Peyer's patch (tissue), 4 donors: ENCODE measurements at regions not wholly inside any gene's neighbourhood (a gene's known extent, or its start where the extent isn't known, plus 50 kb on each side); places are given as distances from the start of the nearest gene placed in this dataset.
"Not testable (repeated sequence)": the region's sequence is repeated elsewhere in the genome, so short reads cannot be mapped to it uniquely, and the experiment has no call there.

Experiments used
- DNase-seq, 3 donors: peaks; one replicate each; pipeline ENCODE4 v3.0.0-alpha.2; 2017 to 2019
- H3K27ac ChIP-seq, 4 donors: fragments of 200-600 bp; sonication (generic); one replicate each; pipeline ENCODE4 v1.5.1; 2016 to 2019
- H3K27me3 ChIP-seq, 2 donors: fragments of 200-600 bp; sonication (generic); one replicate each; pipeline ENCODE4 v1.5.1; 2019
- H3K36me3 ChIP-seq, 3 donors: fragments of 200-600 bp; sonication (generic); one replicate each; pipeline ENCODE4 v1.5.1; 2016 to 2019
- H3K4me1 ChIP-seq, 4 donors: fragments of 200-600 bp; sonication (generic); one replicate each; pipeline ENCODE4 v1.5.1; 2016 to 2019
- H3K4me3 ChIP-seq, 4 donors: fragments of 200-600 bp; sonication (generic); 1 replicate in 3 of 4; 2 replicates in 1 of 4; pipeline ENCODE4 v1.5.1; 2016 to 2019; ENCODE audit warnings: mild to moderate bottlenecking in 1 of 4
- H3K9me3 ChIP-seq, 4 donors: fragments of 200-600 bp; sonication (generic); one replicate each; pipeline ENCODE4 v1.5.1; 2016 to 2019; ENCODE audit warnings: mild to moderate bottlenecking in 1 of 4

DNA sequence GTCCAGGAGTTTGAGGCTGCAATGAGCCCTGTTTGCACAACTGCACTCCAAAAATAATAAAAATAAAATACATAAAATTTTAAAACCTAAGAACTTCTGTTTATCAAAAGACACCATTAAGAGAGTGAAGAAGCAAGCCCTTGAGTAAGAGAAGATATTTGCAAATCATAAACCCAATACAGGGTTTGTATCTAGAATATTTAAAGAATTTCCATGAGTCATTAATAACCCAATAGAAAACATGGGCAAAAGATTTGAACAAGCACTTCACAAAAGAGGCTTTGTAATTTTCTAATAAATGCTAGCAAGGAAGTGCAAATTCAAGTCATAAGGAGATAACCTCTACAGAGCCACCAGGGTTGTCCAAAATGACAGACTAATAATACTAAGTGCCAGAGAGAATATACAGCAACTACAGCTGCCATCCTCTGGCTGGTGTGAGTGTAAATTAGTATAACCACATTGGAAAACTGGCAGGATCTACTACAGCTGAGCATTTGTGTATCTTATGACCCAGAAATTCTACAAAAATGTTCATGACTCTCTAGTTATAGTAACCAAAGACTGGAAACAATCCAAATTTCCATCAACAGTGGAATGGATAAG lies 133.0 kb upstream of the PLGLB2 start:
- H3K9me3 ChIP-seq, H3K27ac ChIP-seq, DNase-seq, H3K36me3 ChIP-seq, H3K4me3 ChIP-seq, H3K27me3 ChIP-seq, H3K4me1 ChIP-seq: not testable (repeated sequence)

DNA sequence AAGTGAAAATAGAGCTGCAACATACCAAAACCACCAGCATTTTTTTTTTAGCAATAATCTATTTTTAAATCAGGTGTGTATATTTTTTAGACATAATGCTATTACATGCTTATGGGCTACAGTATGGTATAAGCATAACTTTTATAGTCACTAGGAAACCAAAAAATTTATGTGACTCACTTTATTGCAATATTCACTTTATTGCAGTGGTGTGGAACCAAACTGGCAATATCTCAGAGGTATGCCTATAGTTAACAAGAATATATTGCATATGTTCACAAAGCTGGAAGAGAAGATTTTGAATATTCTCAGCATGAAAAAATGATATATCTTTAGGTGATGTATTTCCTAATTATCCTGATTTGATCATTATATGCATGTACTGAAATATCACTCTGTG lies 128.8 kb upstream of the PLGLB2 start:
- DNase-seq, H3K27ac ChIP-seq, H3K9me3 ChIP-seq, H3K4me1 ChIP-seq, H3K4me3 ChIP-seq, H3K36me3 ChIP-seq, H3K27me3 ChIP-seq: not testable (repeated sequence)

DNA sequence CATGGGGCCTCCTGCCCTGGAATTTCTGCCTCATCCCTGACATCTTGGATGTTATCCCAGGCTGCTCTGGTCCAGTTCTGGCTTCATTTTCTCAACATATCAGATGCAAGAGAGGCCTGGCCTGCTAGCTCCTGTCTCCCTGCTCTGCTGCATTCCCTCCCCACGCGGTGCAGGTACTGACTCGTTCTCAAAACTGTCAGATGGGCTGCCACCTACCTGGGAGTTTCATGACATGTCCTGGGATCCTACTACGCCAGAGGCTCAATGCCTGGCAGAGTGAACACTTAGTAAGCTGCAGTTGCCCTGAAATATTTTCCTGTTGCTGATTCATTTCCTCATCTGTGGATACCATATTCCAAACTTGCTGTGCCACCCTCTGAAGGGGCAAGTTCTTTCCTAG lies 126.7 kb upstream of the PLGLB2 start:
- not testable (repeated sequence) for H3K4me3 ChIP-seq, DNase-seq, H3K9me3 ChIP-seq, H3K27ac ChIP-seq, H3K36me3 ChIP-seq, H3K27me3 ChIP-seq, H3K4me1 ChIP-seq

DNA sequence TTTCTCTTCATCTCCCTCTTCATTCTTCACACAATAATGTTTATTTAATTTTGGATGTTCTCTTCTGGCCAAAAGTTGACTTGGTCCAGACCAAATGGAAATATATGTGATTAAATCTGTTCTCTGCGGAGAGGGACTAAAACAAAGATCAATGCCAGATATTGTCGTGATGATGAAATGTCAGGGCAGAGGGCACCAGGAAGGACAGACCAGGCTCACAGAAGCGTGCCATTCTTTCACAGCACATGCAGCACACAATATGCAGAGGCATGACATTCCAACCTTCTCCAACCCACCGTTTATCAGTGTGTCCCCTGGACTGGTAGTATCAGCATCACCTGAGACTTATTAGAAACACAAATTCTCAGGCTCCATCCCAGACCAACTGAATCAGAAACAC lies 125.2 kb upstream of the PLGLB2 start:
- H3K4me3 ChIP-seq, H3K9me3 ChIP-seq, H3K27ac ChIP-seq, H3K4me1 ChIP-seq, H3K27me3 ChIP-seq, H3K36me3 ChIP-seq, DNase-seq: not testable (repeated sequence)

DNA sequence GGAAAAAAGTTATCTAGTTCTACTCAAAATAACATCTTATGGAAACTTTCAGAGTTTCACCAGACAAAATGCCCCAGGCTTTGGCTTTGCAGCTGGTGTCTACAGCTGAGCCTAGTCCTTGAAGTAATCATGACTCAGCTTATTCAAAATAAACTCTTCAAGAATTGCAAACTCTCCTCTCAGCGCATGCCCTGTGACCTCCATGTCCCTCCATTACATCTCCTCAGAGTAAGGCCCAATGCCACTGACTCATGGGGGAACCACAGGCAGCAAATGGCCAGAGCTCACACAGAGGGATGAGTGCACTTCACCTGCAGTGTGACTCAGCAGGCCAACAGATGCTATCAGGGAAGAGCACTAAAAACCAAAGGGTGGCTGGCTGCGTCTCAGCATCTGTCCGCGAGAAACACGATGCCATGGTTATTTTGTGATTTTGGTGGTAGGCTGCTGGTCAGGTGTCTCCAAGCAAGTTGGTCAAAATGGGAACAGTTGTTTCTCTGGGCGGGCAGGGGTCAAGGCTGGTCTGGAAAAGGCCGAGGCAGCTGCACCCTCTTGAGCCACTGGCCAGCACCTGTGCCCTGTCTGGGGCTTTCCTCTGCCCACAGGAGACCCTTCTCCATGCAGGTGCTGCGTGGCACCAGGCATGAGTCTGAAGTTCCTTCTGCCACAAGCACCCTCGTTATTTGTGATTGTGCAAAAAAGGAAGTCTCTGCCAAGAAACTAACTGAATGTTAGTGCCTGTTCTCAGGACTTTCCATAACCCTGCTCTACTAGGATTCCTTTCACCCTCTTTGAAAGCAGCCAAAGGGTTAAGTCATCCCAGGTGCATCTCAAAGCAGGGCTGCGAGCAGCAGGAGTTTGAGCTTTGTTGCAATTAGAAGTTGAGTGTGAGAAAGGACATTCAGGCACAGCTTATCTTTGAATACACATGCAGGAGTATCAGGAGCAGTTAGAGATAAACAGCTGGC lies 118.1 kb upstream of the PLGLB2 start:
- not testable (repeated sequence) for H3K27me3 ChIP-seq, H3K27ac ChIP-seq, H3K9me3 ChIP-seq, H3K36me3 ChIP-seq, H3K4me1 ChIP-seq, H3K4me3 ChIP-seq, DNase-seq

DNA sequence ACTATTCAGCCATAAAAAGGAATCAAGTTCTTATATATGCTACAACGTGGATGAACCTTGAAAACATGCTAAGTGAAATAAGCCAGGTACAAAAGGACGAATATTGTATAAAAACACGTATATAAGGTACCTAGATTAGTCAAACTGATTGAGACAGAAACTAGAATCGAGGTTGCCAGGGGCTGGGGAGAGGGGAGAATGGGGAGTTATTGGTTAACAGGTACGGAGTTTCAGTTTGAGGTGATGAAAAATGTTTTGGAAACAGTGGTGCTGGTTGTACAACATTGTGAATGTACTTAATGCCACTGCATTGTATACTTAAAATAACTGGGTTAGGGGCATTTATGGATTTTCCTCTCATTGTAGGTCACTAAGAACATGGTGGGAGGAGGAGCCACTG lies 117.0 kb upstream of the PLGLB2 start:
- DNase-seq, H3K27me3 ChIP-seq, H3K9me3 ChIP-seq, H3K36me3 ChIP-seq, H3K4me1 ChIP-seq, H3K4me3 ChIP-seq, H3K27ac ChIP-seq: not testable (repeated sequence)

DNA sequence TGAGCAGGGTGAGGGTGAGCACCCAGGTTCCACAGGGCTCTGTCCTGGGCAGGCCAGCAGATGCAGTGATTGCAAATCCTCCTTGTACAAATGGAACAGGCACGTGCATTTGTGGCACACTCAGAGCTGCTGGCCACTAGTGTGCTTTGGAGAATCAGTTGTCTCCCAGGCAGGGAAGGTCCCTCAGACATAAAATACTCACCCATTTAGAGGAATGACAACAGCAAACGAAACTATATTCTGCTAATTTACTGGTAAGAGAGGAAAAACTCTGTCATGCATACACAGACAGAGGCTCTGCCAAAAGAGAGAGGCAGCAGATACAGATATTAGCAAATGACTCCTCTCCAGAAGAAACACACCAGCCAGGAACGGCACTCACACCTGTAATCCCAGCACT lies 116.5 kb upstream of the PLGLB2 start:
- not testable (repeated sequence) for H3K4me3 ChIP-seq, H3K27ac ChIP-seq, H3K4me1 ChIP-seq, DNase-seq, H3K9me3 ChIP-seq, H3K36me3 ChIP-seq, H3K27me3 ChIP-seq

DNA sequence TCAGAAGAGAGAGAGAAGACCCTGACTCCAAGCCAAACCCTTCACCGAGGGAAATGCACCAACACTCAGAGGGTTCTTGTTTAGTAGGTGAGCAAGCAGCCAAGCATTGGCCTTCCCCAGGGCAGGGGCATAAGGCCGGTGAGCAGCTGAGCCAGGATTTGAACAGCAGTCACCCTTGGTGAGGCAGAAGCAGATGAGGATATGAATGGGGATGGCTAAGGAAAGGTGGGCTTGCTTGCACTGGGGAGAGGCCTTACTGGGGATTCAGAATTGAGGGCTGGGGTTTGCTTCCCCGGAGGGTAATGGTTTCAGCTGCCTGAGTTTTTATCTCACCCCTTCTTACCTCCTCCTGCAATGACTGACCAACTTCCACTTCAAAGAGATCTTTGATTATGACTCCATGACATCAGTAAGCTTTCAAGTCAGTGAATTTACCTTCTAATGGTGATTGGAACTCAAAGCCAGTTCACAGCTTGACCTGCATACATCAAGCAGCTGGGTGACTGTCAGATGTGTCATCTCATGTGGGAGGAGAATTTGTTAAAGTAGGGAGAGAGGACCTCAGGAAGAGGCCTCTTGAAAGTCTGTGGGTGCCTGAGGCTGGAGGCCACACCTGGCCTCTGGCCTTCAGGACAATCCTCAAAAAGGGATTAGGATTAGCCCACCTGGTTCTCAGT lies 114.5 kb upstream of the PLGLB2 start:
- H3K4me3 ChIP-seq, H3K27ac ChIP-seq, H3K9me3 ChIP-seq, DNase-seq, H3K36me3 ChIP-seq, H3K4me1 ChIP-seq, H3K27me3 ChIP-seq: not testable (repeated sequence)

DNA sequence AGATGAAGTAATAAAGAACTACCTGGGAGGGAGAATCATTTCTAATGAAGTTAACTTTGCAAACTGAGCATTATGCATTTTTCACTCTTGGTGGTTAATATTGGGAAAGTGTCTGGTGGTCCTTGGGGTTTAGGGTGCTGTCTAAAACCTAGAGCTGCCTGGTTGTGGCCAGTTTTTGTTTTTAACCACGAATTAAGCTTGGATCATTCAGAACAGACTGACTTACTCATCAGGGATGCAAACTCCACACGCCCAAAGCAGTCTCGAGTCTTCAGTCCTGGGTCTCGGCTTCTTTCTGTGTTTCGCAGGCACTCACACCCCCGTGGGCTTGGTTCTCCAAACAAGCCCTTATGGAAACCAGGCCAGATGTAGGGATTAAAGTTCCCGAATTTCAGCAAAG lies 113.8 kb upstream of the PLGLB2 start:
- not testable (repeated sequence) for H3K9me3 ChIP-seq, H3K4me1 ChIP-seq, H3K36me3 ChIP-seq, H3K27me3 ChIP-seq, DNase-seq, H3K4me3 ChIP-seq, H3K27ac ChIP-seq

DNA sequence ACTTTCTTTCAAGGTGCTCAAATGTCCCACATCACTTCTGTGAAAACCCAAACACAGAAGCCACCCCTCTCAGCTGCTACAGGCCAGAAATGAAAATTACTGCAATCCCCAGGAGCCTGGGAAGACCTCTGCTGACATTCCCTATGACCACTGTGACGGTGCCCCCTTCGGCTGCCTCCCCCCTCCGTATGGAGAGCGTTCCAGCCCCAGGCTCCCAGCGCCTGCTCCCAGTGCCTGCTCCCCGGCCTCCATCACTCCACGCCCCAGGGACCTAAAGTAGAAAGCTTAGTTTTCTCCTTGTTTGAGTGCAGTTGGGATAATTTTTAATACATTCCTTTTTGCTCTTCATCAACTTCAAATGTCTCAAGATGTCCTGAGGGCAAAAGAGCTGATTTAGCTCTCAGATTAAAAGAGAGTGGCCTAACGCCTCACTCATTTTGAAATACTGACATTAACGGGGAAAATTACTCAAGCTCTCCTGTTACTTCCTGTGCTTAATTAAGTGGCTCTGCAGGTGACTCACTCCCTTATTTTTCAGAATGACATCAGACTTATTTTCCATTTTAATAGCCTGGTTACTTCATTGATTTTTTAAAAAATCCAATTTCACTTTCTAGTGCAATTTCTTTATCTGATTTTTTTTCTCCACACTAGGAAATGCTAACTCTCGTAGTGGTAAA lies 112.8 kb upstream of the PLGLB2 start:
- H3K36me3 ChIP-seq, H3K27ac ChIP-seq, H3K27me3 ChIP-seq, H3K9me3 ChIP-seq, H3K4me3 ChIP-seq, DNase-seq, H3K4me1 ChIP-seq: not testable (repeated sequence)

DNA sequence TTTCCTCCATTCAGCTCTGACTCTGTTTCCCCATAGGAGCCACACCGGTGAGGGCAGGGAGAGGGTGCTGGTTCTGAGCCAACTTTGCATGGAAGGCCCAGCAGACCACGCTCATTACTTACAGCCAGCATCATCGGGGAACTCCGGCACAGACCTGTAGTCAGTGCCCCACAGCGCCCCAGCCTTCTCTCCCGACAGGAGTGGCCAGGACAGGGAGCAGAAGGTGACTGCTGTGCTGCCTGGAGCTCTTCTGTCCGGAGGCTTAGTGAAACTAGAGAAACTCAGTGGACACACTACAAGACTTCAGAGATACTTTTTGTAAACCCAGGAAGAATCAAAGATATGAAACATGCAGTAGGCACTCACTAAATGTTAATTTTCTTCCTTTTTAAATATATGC lies 111.6 kb upstream of the PLGLB2 start:
- H3K36me3 ChIP-seq, H3K4me1 ChIP-seq, H3K4me3 ChIP-seq, H3K9me3 ChIP-seq, H3K27me3 ChIP-seq, H3K27ac ChIP-seq, DNase-seq: not testable (repeated sequence)

DNA sequence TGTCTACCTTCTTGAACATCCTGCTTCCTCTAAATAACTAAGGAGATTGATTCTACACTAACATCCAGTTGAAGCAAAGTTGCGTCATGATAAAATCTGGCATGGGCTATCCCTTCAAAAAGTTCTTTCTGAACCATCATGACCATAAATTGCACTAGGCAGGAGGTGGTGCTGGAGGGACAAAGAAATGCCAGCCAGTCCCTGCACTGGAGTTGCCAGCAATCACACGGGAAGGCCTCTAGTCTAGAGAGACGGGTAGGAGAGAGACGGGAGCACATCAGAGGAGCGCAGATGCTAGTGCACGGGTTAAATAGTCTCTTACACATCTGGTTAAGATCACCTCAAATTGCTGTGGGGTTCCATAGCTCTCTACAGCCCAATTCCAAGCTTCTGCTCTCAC lies 111.2 kb upstream of the PLGLB2 start:
- not testable (repeated sequence) for H3K36me3 ChIP-seq, DNase-seq, H3K4me3 ChIP-seq, H3K4me1 ChIP-seq, H3K9me3 ChIP-seq, H3K27ac ChIP-seq, H3K27me3 ChIP-seq

DNA sequence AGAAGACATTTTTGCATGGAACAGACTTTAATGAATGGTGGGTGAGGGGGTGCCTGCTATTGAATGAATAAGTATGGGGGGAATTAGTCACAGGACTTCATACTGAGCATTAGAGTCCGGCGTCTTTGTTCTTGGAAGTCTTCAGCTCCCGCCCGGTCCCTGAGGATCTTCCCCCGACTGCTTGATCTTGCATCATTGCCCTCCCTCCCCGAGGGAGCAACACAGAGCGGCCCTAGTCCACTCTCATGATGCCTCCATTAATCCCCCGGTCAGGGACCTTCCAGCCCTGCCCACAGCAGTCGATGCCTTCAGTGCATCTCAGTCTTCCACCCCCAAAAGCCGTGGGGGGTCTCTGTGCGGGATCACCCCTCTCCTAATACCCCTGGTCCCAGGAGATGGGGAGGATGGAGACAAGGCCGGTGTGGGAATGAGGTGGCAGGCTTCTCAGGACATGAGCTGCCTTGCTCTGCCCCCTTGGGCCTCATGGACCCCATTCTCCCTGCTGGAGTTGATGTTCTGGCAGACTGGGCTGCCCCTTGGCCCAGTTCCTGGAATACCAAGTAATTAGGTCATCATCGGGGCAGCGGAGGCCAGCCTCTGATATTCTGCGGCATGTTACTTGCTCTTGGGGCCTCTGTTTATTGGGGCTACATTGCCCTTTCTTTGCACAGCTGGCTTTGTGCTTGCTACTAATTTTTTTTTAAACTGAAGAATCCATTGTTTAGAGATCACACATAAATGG lies 110.5 kb upstream of the PLGLB2 start:
- not testable (repeated sequence) for H3K27me3 ChIP-seq, DNase-seq, H3K4me3 ChIP-seq, H3K27ac ChIP-seq, H3K4me1 ChIP-seq, H3K9me3 ChIP-seq, H3K36me3 ChIP-seq

DNA sequence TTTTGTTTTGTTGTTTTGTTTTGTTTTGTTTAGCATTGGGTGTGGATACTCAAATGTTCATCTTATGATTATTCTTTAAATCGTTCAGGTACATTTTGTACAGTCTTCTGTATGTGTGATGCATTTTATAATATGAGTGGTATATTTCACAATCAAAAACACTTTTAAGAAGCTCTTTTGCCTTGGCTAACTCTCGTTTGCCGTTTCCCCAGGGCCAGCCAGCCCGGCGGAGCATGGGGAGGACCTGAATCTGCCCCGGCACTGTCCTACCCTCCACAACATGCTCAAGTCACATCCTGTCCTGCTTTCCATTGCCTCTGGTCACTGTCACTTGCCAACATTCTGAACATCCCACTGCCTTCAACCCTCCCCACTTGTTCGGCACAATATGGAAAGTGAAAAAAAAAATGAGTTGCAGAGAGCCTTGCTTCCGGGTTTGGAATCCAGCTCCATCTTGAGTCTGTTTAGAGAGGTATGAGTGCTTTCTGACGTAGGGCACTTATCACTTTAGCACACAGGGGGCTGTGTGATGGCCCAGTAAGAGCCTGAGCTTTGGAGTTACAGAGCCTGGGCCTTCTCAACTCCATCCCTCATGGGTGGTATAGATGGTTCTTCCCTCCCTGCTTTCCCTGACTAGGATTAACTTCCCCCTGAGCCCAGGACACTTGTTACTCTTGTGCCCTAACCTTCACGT lies 109.6 kb upstream of the PLGLB2 start:
- not testable (repeated sequence) for H3K4me3 ChIP-seq, H3K9me3 ChIP-seq, H3K4me1 ChIP-seq, DNase-seq, H3K27me3 ChIP-seq, H3K36me3 ChIP-seq, H3K27ac ChIP-seq
